H1 (cell line): ENCODE measurements at regions not wholly inside any gene's neighbourhood (a gene's known extent, or its start where the extent isn't known, plus 50 kb on each side); places are given as distances from the start of the nearest gene placed in this dataset.

ENCODE experiments used
- CTCF ChIA-PET: fragments of 300-600 bp; sonication (Branson Sonifier 250); formaldehyde crosslinking; loops from one replicate; lab custom pipeline; 2021; ENCODE audit not compliant: partially characterized antibody; lab: Charles Lee
- POLR2A ChIA-PET: fragments of 300-600 bp; sonication (Branson Sonifier 250); formaldehyde crosslinking; loops from one replicate; lab custom pipeline; 2021; ENCODE audit warnings: inconsistent platforms; ENCODE audit not compliant: partially characterized antibody; lab: Charles Lee
- DNase-seq, 2 experiments: peaks; one replicate each; pipeline versions ENCODE4 v3.0.0 to v3.0.0-alpha.2; 2010 to 2022; ENCODE audit warnings: low spot score in 2 of 2, low read depth in 1 of 2, mixed read lengths in 1 of 2
- FAIRE-seq: peaks from 2 replicates; lab custom pipeline; 2011; peaks lifted over from hg19 to GRCh38; lab: Jason Lieb, UNC
- H2AFZ ChIP-seq: 2 replicates; pipeline ENCODE4 v1.8.1; 2012; ENCODE audit warnings: low read length, inconsistent platforms
- H2AK5ac ChIP-seq: 2 replicates; pipeline ENCODE4 v1.6.1; 2013; ENCODE audit warnings: low read depth, low read length
- H2BK120ac ChIP-seq: replicated peaks from 2 replicates; pipeline ENCODE3; 2013; ENCODE audit warnings: low read depth, low read length, inconsistent platforms
- H2BK12ac ChIP-seq: 2 replicates; pipeline ENCODE4 v1.6.1; 2013; ENCODE audit warnings: low read depth, low read length
- H2BK15ac ChIP-seq: 2 replicates; pipeline ENCODE4 v1.6.1; 2013; ENCODE audit warnings: low read length
- H2BK20ac ChIP-seq: 2 replicates; pipeline ENCODE4 v1.6.1; 2013; ENCODE audit warnings: low read length
- H2BK5ac ChIP-seq: 2 replicates; pipeline ENCODE4 v1.6.1; 2013; ENCODE audit warnings: low read depth, low read length
- H3K14ac ChIP-seq: 2 replicates; pipeline ENCODE4 v1.6.1; 2013; ENCODE audit warnings: inconsistent platforms; ENCODE audit not compliant: insufficient read length
- H3K18ac ChIP-seq: 2 replicates; pipeline ENCODE4 v1.6.1; 2013; ENCODE audit warnings: low read length; ENCODE audit errors: extremely low read depth
- H3K23ac ChIP-seq: 2 replicates; pipeline ENCODE4 v1.6.1; 2013; ENCODE audit warnings: inconsistent platforms; ENCODE audit not compliant: insufficient read length
- H3K23me2 ChIP-seq: 2 replicates; pipeline ENCODE4 v1.6.1; 2013; ENCODE audit warnings: low read depth, low read length
- H3K27ac ChIP-seq: 2 replicates; pipeline ENCODE4 v1.6.1; 2011; ENCODE audit warnings: low read depth, low read length, inconsistent platforms
- H3K27me3 ChIP-seq, 4 experiments: replicated peaks in 1 of 4; 1 replicate in 1 of 4; 2 replicates in 3 of 4; pipeline versions ENCODE4 v1.6.1 to v1.8.1; 2011 to 2013; ENCODE audit warnings: low read length in 3 of 4, mild to moderate bottlenecking in 3 of 4, inconsistent platforms in 2 of 4, mixed read lengths in 2 of 4, moderate library complexity in 1 of 4; ENCODE audit not compliant: control insufficient read depth in 3 of 4, insufficient read depth in 3 of 4; ENCODE audit errors: extremely low read depth in 1 of 4
- H3K36me3 ChIP-seq, 4 experiments: 2 replicates each; pipeline versions ENCODE4 v1.6.1 to v1.8.1; 2011 to 2013; ENCODE audit warnings: mild to moderate bottlenecking in 4 of 4, low read length in 3 of 4, moderate library complexity in 2 of 4, control low read depth in 1 of 4, inconsistent platforms in 1 of 4; ENCODE audit not compliant: insufficient read depth in 4 of 4, control insufficient read depth in 2 of 4
- H3K4ac ChIP-seq: replicated peaks from 2 replicates; pipeline ENCODE3; 2013; ENCODE audit warnings: low read length, low read depth, mixed read lengths, inconsistent platforms; ENCODE audit not compliant: insufficient read length
- H3K4me1 ChIP-seq, 4 experiments: replicated peaks in 1 of 4; 1 replicate in 1 of 4; 2 replicates in 3 of 4; pipeline versions ENCODE4 v1.6.1 to v1.8.1; 2011 to 2013; ENCODE audit warnings: low read length in 3 of 4, inconsistent platforms in 2 of 4, mixed read lengths in 1 of 4; ENCODE audit not compliant: insufficient read depth in 4 of 4, control insufficient read depth in 3 of 4
- H3K4me2 ChIP-seq, 2 experiments: 2 replicates each; pipeline versions ENCODE4 v1.6.1 to v1.8.1; 2011 to 2013; ENCODE audit warnings: low read depth in 2 of 2, low read length in 2 of 2, control low read depth in 1 of 2, inconsistent platforms in 1 of 2, mild to moderate bottlenecking in 1 of 2; ENCODE audit not compliant: insufficient read depth in 1 of 2
- H3K4me3 ChIP-seq, 4 experiments: fragments of 200-600, 300-600 bp in 1 of 4; sonication (generic), shearing (Covaris generic), sonication (Bioruptor Twin) in 1 of 4; 2 replicates each; pipeline versions ENCODE4 v1.5.1 to v1.8.1; 2011 to 2016; ENCODE audit warnings: low read length in 4 of 4, low read depth in 3 of 4, control low read depth in 2 of 4, inconsistent platforms in 2 of 4, mild to moderate bottlenecking in 2 of 4, mixed read lengths in 1 of 4, moderate library complexity in 1 of 4; ENCODE audit not compliant: insufficient read depth in 2 of 4; ENCODE audit errors: extremely low read depth in 1 of 4
- H3K56ac ChIP-seq: replicated peaks from 2 replicates; pipeline ENCODE3; 2013; ENCODE audit warnings: low read depth, mild to moderate bottlenecking, mixed read lengths, low read length, inconsistent platforms; ENCODE audit not compliant: insufficient read length
- H3K79me1 ChIP-seq: 2 replicates; pipeline ENCODE4 v1.6.1; 2013; ENCODE audit warnings: low read depth, low read length, control low read depth
- H3K79me2 ChIP-seq, 2 experiments: 2 replicates each; pipeline versions ENCODE4 v1.6.1 to v1.8.1; 2012 to 2013; ENCODE audit warnings: low read length in 2 of 2, mild to moderate bottlenecking in 2 of 2, inconsistent platforms in 1 of 2; ENCODE audit not compliant: insufficient read depth in 2 of 2, control insufficient read depth in 1 of 2
- H3K9ac ChIP-seq, 4 experiments: replicated peaks in 1 of 4; 1 replicate in 1 of 4; 2 replicates in 3 of 4; pipeline versions ENCODE4 v1.6.1 to v1.8.1; 2011 to 2013; ENCODE audit warnings: low read depth in 3 of 4, low read length in 3 of 4, control low read depth in 2 of 4, mild to moderate bottlenecking in 2 of 4, moderate library complexity in 2 of 4, inconsistent platforms in 1 of 4; ENCODE audit errors: extremely low read depth in 1 of 4
- H3K9me3 ChIP-seq, 2 experiments: 2 replicates each; pipeline versions ENCODE4 v1.6.1 to v1.8.1; 2012 to 2013; ENCODE audit warnings: mild to moderate bottlenecking in 2 of 2, moderate library complexity in 2 of 2, control low read depth in 1 of 2, inconsistent platforms in 1 of 2, low read depth in 1 of 2, low read length in 1 of 2, mixed read lengths in 1 of 2; ENCODE audit not compliant: insufficient read depth in 2 of 2
- H4K20me1 ChIP-seq, 2 experiments: replicated peaks in 1 of 2; 2 replicates each; pipeline versions ENCODE3 to v1.8.1; 2011 to 2013; ENCODE audit warnings: inconsistent platforms in 2 of 2, low read length in 2 of 2, mild to moderate bottlenecking in 1 of 2; ENCODE audit not compliant: insufficient read depth in 2 of 2, control insufficient read depth in 1 of 2
- H4K5ac ChIP-seq: 2 replicates; pipeline ENCODE4 v1.6.1; 2013; ENCODE audit warnings: low read length, low read depth, mixed read lengths, inconsistent platforms; ENCODE audit not compliant: insufficient read length
- H4K8ac ChIP-seq: 2 replicates; pipeline ENCODE4 v1.8.0; 2013; ENCODE audit warnings: mild to moderate bottlenecking, moderate library complexity, low read length, inconsistent platforms; ENCODE audit not compliant: insufficient read depth; ENCODE audit errors: extremely low read depth
- H4K91ac ChIP-seq: replicated peaks from 2 replicates; pipeline ENCODE3; 2013; ENCODE audit warnings: low read length, mixed read lengths, inconsistent platforms; ENCODE audit not compliant: insufficient read length
- EGR1 ChIP-seq: IDR thresholded peaks from 2 replicates; pipeline ENCODE4 v1.6.1; 2011; ENCODE audit warnings: low read depth, low read length, borderline replicate concordance
- FOSL1 ChIP-seq: IDR thresholded peaks from 2 replicates; pipeline ENCODE4 v1.6.1; 2011; ENCODE audit warnings: mild to moderate bottlenecking, low read depth, low read length, moderate library complexity; ENCODE audit not compliant: insufficient read depth
- SP2 ChIP-seq: IDR thresholded peaks from 2 replicates; pipeline ENCODE4 v1.6.1; 2012; ENCODE audit warnings: mild to moderate bottlenecking, low read length, inconsistent platforms
- SUZ12 ChIP-seq: fragments of 200-600 bp; sonication (generic); IDR thresholded peaks from 2 replicates; pipeline ENCODE4 v1.6.1; 2012; ENCODE audit warnings: mild to moderate bottlenecking, inconsistent platforms, low read length, moderate library complexity, mixed read lengths
- TEAD4 ChIP-seq: IDR thresholded peaks from 2 replicates; pipeline ENCODE4 v1.6.1; 2012; ENCODE audit warnings: low read depth, low read length, inconsistent platforms, mixed read lengths
- WGBS, 2 experiments: shearing (Covaris generic) in 1 of 2; methylation state at CpG; one replicate each; pipeline versions ENCODE4 v1.1.6 to v1.1.7; 2013 to 2015; ENCODE audit warnings: low lambda C conversion rate in 2 of 2, mixed read lengths in 2 of 2, inconsistent platforms in 1 of 2, low coverage in 1 of 2, missing lambda C conversion rate in 1 of 2; ENCODE audit not compliant: insufficient replicate concordance in 2 of 2, insufficient coverage in 1 of 2, insufficient read length in 1 of 2; ENCODE audit errors: extremely low coverage in 1 of 2, missing lambda C conversion rate in 1 of 2; 5-methylcytosine and 5-hydroxymethylcytosine counted together
- TF ChIP-seq, protein P1 (sequence below): IDR thresholded peaks from 2 replicates; pipeline ENCODE4 v1.6.1; 2012; ENCODE audit warnings: inconsistent platforms

- Histone ChIP-seq H3K79me1 (no peaks in the 10 kb centered on the region), H3K56ac (no peak overlapping the region), H3K14ac (no peak overlapping the region), H3K23ac (no peak overlapping the region), H3K23me2 (no peaks in the 10 kb centered on the region), H3K18ac (no peak overlapping the region), H3K27me3 (no peaks in the 10 kb centered on the region), H2BK120ac (no peak overlapping the region), H3K4me1 (no peaks in the 10 kb centered on the region), H3K4me3 (no peak overlapping the region), H3K4ac (no peak overlapping the region), H4K8ac (no peak overlapping the region), H3K36me3 (no peaks in the 10 kb centered on the region), H3K9me3 (no peaks in the 10 kb centered on the region), H3K79me2 (no peaks in the 10 kb centered on the region), H2AFZ (no peak overlapping the region), H2AK5ac (no peak overlapping the region), H2BK15ac (no peak overlapping the region), H4K91ac (no peak overlapping the region), H4K20me1 (no peaks in the 10 kb centered on the region), H2BK12ac (no peak overlapping the region), H3K27ac (no peak overlapping the region), H2BK5ac (no peak overlapping the region), H2BK20ac (no peak overlapping the region), H3K9ac (no peak overlapping the region), H3K4me2 (no peak overlapping the region), H4K5ac (no peak overlapping the region)
- DNase-seq: no peak
- WGBS, 2 experiments: 89% methylated on average over 2 of the region's 2 CpGs; no CpG with 5 or more reads in 1 of the 2 experiments
- CTCF ChIA-PET: no interaction called here
- no peak for TF ChIP-seq SP2
- TF ChIP-seq SUZ12: no peak
- no peak for TF ChIP-seq FOSL1
- TF ChIP-seq, protein P1, sequence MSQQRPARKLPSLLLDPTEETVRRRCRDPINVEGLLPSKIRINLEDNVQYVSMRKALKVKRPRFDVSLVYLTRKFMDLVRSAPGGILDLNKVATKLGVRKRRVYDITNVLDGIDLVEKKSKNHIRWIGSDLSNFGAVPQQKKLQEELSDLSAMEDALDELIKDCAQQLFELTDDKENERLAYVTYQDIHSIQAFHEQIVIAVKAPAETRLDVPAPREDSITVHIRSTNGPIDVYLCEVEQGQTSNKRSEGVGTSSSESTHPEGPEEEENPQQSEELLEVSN: no peak
- no peak for TF ChIP-seq EGR1
- TF ChIP-seq TEAD4: no peak
- no peak for FAIRE-seq
- POLR2A ChIA-PET: no interaction called here
These were observed 106.6 kb upstream of the PTPRG start for GRCh38 chr3:61454801-61455200.
